Common myeloid progenitor, CD34-positive (primary cell): ENCODE measurements at regions not wholly inside any gene's neighbourhood (a gene's known extent, or its start where the extent isn't known, plus 50 kb on each side); places are given as distances from the start of the nearest gene placed in this dataset.
"Not testable (repeated sequence)": the region's sequence is repeated elsewhere in the genome, so short reads cannot be mapped to it uniquely, and the experiment has no call there.

Experiments used
- CTCF ChIA-PET: fragments of 350-600 bp; sonication (Branson Sonifier 250); formaldehyde crosslinking; loops from one replicate; lab custom pipeline; 2021; ENCODE audit warnings: antibody characterized with exemption; lab: Charles Lee
- POLR2A ChIA-PET: fragments of 350-600 bp; sonication (Branson Sonifier 250); formaldehyde crosslinking; loops from one replicate; lab custom pipeline; 2021; ENCODE audit warnings: antibody characterized with exemption; lab: Charles Lee
- DNase-seq, 3 donors: peaks; one replicate each; pipeline versions ENCODE4 v3.0.0 to v3.0.0-alpha.2; 2013
- H3K27ac ChIP-seq, 2 experiments: 1 replicate in 1 of 2; 2 replicates in 1 of 2; pipeline ENCODE4 v1.7.0; 2013; ENCODE audit warnings: inconsistent platforms in 2 of 2, low read length in 2 of 2, mild to moderate bottlenecking in 2 of 2, low read depth in 1 of 2, moderate library complexity in 1 of 2; ENCODE audit not compliant: severe bottlenecking in 2 of 2, insufficient read depth in 1 of 2, poor library complexity in 1 of 2
- H3K27me3 ChIP-seq, 5 experiments: replicated peaks in 2 of 5; 1 replicate in 3 of 5; 2 replicates in 2 of 5; pipeline versions ENCODE4 v1.6.1 to v1.7.0; 2013; ENCODE audit warnings: low read length in 4 of 5, mild to moderate bottlenecking in 2 of 5, moderate library complexity in 2 of 5, inconsistent platforms in 1 of 5; ENCODE audit not compliant: insufficient read depth in 5 of 5, control insufficient read depth in 4 of 5
- H3K36me3 ChIP-seq, 4 experiments: 1 replicate in 2 of 4; 2 replicates in 2 of 4; pipeline versions ENCODE4 v1.6.1 to v1.7.0; 2013; ENCODE audit warnings: low read length in 3 of 4, control low read depth in 1 of 4, mild to moderate bottlenecking in 1 of 4; ENCODE audit not compliant: control insufficient read depth in 4 of 4, insufficient read depth in 4 of 4
- H3K4me1 ChIP-seq, 4 experiments: 1 replicate in 3 of 4; 2 replicates in 1 of 4; pipeline versions ENCODE4 v1.6.1 to v1.7.1; 2013; ENCODE audit warnings: low read length in 3 of 4, mild to moderate bottlenecking in 3 of 4, control low read depth in 1 of 4, inconsistent platforms in 1 of 4, moderate library complexity in 1 of 4; ENCODE audit not compliant: control insufficient read depth in 4 of 4, insufficient read depth in 4 of 4; ENCODE audit errors: control extremely low read depth in 1 of 4
- H3K4me3 ChIP-seq, 7 experiments: 1 replicate in 4 of 7; 2 replicates in 3 of 7; pipeline versions ENCODE4 v1.5.1 to v1.7.0; 2013; ENCODE audit warnings: mild to moderate bottlenecking in 7 of 7, low read length in 6 of 7, moderate library complexity in 6 of 7, inconsistent platforms in 2 of 7, low read depth in 2 of 7, control low read depth in 1 of 7; ENCODE audit not compliant: insufficient read depth in 4 of 7, control insufficient read depth in 1 of 7; ENCODE audit errors: extremely low read depth in 1 of 7
- H3K9me3 ChIP-seq, 5 experiments: 1 replicate in 4 of 5; 2 replicates in 1 of 5; pipeline versions ENCODE4 v1.6.1 to v1.7.1; 2013; ENCODE audit warnings: low read length in 4 of 5, mild to moderate bottlenecking in 2 of 5, inconsistent platforms in 1 of 5, low read depth in 1 of 5, moderate library complexity in 1 of 5; ENCODE audit not compliant: control insufficient read depth in 4 of 5, insufficient read depth in 2 of 5; ENCODE audit errors: control extremely low read depth in 1 of 5
- WGBS: methylation state at CpG from one replicate; pipeline ENCODE4 v1.1.5; 2013; ENCODE audit not compliant: insufficient coverage; 5-methylcytosine and 5-hydroxymethylcytosine counted together

DNA sequence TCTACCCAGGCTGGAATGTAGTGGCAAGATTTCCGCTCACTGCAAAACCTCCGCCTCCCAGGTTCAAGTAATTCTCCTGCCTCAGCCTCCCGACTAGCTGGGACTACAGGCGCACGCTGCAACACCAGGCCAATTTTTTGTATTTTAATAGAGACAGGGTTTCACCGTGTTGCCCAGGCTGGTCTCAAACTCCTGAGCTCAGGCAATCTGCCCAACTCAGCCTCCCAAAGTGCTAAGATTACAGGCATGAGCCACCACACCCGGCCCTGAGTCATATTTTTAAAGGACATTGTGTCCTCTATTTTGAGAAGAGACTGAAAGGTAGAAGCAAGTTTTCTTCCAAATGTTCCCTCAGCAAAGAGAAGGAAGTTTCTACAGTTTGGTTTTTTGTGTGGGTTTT is 227.1 kb downstream of the KCTD12 start:
- H3K4me3 ChIP-seq, H3K27ac ChIP-seq, H3K27me3 ChIP-seq, H3K9me3 ChIP-seq, H3K36me3 ChIP-seq, DNase-seq, POLR2A ChIA-PET, H3K4me1 ChIP-seq: not testable (repeated sequence)
- CTCF ChIA-PET, result interaction anchor here (2.0 kb wide), 1 partner anchor 10 kb away, joined by 11 read pairs; no protein-coding TSS in a partner anchor
- WGBS, result 98% methylated on average over 7 of the region's 7 CpGs

DNA sequence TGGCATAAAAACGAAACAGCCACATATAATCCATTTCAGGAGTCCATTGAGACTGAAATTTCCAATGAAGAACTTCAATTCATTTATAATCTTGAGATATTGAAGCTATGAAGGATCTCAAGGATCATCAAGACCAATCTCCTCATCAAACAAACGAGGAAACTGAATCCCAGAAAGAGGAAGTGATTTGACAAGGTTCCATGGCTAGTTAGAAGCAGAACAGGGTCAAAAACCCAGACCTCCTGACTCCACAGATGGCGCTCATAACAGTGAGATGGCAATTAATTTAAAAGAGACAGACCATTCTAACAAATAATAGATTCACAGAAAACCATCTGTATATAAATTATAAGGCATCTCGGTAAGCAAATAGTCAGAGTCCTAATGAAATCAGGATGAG is 229.7 kb downstream of the KCTD12 start:
- ChIA-PET CTCF (no interaction called here), POLR2A (no interaction called here)
- Histone ChIP-seq H3K27ac (no peak overlapping the region), H3K27me3 (no peaks in the 10 kb centered on the region), H3K4me1 (no peaks in the 10 kb centered on the region), H3K36me3 (no peaks in the 10 kb centered on the region), H3K4me3 (no peak overlapping the region), H3K9me3 (no peaks in the 10 kb centered on the region)
- peak in 2 of 3 donors; percentile 40 to 46 for DNase-seq
- WGBS, result 20% methylated on average over 1 of the region's 4 CpGs

- POLR2A ChIA-PET, result no interaction called here
- Histone ChIP-seq H3K27ac (no peak overlapping the region), H3K4me3 (no peak overlapping the region), H3K27me3 (no peaks in the 10 kb centered on the region), H3K9me3 (no peaks in the 10 kb centered on the region), H3K36me3 (no peaks in the 10 kb centered on the region), H3K4me1 (no peaks in the 10 kb centered on the region)
- no peak for DNase-seq
- CTCF ChIA-PET, result no interaction called here
- no CpG with 5 or more reads among the region's 2 CpGs for WGBS
These were observed 230.1 kb downstream of the KCTD12 start for GRCh38 chr13:76656056-76656455.

- H3K4me3 ChIP-seq, result no peak overlapping the region
- ChIA-PET POLR2A (no interaction called here), CTCF (no interaction called here)
- H3K27ac ChIP-seq, result no peak overlapping the region
- H3K27me3 ChIP-seq, result no peaks in the 10 kb centered on the region
- DNase-seq, result no peak
- 0% methylated on average over 1 of the region's 2 CpGs for WGBS
- H3K4me1 ChIP-seq, result no peaks in the 10 kb centered on the region
- no peaks in the 10 kb centered on the region for H3K36me3 ChIP-seq
- no peaks in the 10 kb centered on the region for H3K9me3 ChIP-seq
These were observed 231.9 kb downstream of the KCTD12 start for GRCh38 chr13:76654263-76654662.

DNA sequence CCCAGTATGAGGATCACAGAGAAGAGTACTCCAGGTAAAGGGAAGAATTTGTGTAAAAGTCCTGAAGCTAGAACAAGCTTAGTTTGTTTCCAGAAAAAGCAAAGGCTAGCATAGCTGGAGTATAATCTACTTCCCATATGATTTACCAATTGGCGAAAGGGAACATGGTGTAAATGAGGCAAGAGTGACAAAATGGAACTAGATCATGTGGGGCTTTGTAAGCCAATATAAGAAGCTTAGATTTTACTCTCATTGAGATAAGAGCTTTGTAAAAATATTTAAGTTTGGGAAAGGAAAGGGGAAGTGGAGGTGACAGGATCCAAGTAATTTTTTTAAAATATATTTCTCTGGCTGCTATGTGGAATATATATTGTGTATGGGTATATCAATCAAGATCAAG is 234.9 kb downstream of the KCTD12 start:
- H3K4me1 ChIP-seq, result no peaks in the 10 kb centered on the region
- ChIA-PET CTCF (no interaction called here), POLR2A (no interaction called here)
- no peaks in the 10 kb centered on the region for H3K27me3 ChIP-seq
- WGBS, result no CpG with 5 or more reads among the region's 1 CpG
- no peak overlapping the region for H3K27ac ChIP-seq
- peaks cover 0 to 2% (median 0%) of the 10 kb centered on the region in 5 experiments for H3K9me3 ChIP-seq
- H3K36me3 ChIP-seq, result no peaks in the 10 kb centered on the region
- DNase-seq, result no peak
- H3K4me3 ChIP-seq, result no peak overlapping the region

DNA sequence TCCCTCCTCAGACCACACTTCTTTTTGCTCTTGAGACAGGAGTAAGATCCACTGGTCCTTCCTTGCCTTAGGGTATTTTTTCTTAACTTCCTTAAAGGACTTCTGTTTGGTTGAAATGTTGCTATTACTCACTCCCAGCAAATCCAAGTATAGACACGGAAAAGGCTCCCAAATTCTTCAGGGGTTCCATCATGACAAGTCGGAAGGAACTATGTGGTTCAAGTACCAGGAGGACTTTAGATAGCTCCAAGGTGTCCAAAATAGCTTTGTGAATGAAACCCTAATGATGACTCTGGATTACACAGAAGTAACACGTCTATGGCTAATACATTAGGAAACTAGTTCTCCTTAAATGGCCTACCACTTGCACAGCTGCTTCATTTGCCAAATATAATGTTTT is 238.7 kb downstream of the KCTD12 start:
- CTCF ChIA-PET, result no interaction called here
- Histone ChIP-seq H3K36me3 (no peaks in the 10 kb centered on the region), H3K27me3 (no peaks in the 10 kb centered on the region), H3K4me3 (no peak overlapping the region), H3K4me1 (no peaks in the 10 kb centered on the region), H3K27ac (no peak overlapping the region), H3K9me3 (peaks cover 0 to 2% (median 0%) of the 10 kb centered on the region in 5 experiments)
- DNase-seq, result no peak
- POLR2A ChIA-PET, result no interaction called here
- 100% methylated on average over 1 of the region's 3 CpGs for WGBS

DNA sequence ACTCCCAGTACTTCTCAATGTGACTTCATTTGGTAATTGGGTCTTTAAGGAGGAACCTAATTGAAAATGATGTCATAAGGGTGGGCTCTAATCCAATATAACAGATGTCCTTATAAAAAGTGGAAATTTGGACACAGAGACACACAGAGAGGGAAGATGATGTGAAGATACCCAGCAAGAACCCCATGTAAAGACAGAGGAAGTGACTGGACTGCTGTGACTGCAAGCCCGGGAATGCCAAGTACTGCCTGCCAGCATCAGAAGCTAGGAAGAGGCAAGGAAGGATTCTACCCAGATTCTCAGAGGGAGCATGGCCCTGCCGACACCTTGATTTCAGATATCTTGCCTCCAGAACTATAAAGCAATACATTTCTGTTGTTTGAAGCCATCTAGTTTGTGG is 239.3 kb downstream of the KCTD12 start:
- Histone ChIP-seq H3K9me3 (peaks cover 0 to 2% (median 0%) of the 10 kb centered on the region in 5 experiments), H3K4me1 (no peaks in the 10 kb centered on the region), H3K27ac (no peak overlapping the region), H3K27me3 (no peaks in the 10 kb centered on the region), H3K36me3 (no peaks in the 10 kb centered on the region), H3K4me3 (no peak overlapping the region)
- no peak for DNase-seq
- WGBS, result 93% methylated on average over 2 of the region's 2 CpGs
- ChIA-PET POLR2A (no interaction called here), CTCF (no interaction called here)
